Endodermal cell (in vitro differentiated cells): ENCODE measurements at regions not wholly inside any gene's neighbourhood (a gene's known extent, or its start where the extent isn't known, plus 50 kb on each side); places are given as distances from the start of the nearest gene placed in this dataset.
A peak's percentile ranks its signal among the peaks of the same experiment; 100 is the strongest.

Experiments
- DNase-seq: peaks from one replicate; pipeline ENCODE4 v3.0.0-alpha.2; 2017
- H3K27ac ChIP-seq: 2 replicates; pipeline ENCODE4 v1.5.1; 2013; ENCODE audit warnings: mild to moderate bottlenecking, low read depth, low read length, moderate library complexity
- H3K27me3 ChIP-seq: 2 replicates; pipeline ENCODE4 v1.6.1; 2013; ENCODE audit warnings: mild to moderate bottlenecking, low read length, moderate library complexity; ENCODE audit not compliant: insufficient read depth, control insufficient read depth, poor library complexity, severe bottlenecking
- H3K36me3 ChIP-seq: 2 replicates; pipeline ENCODE4 v1.7.0; 2013; ENCODE audit warnings: mild to moderate bottlenecking, low read length, moderate library complexity; ENCODE audit not compliant: control insufficient read depth, insufficient read depth
- H3K4me1 ChIP-seq: one replicate; pipeline ENCODE4 v1.7.0; 2013; ENCODE audit warnings: low read length; ENCODE audit not compliant: control insufficient read depth, insufficient read depth
- H3K4me3 ChIP-seq: 2 replicates; pipeline ENCODE4 v1.5.1; 2013; ENCODE audit warnings: mild to moderate bottlenecking, low read length, moderate library complexity
- H3K9ac ChIP-seq: 2 replicates; pipeline ENCODE4 v1.6.1; 2013; ENCODE audit warnings: mild to moderate bottlenecking, low read length, moderate library complexity; ENCODE audit not compliant: poor library complexity, severe bottlenecking; ENCODE audit errors: extremely low read depth
- H3K9me3 ChIP-seq: 2 replicates; pipeline ENCODE4 v1.6.1; 2013; ENCODE audit warnings: mild to moderate bottlenecking, low read length, moderate library complexity; ENCODE audit not compliant: control insufficient read depth
- H3K27ac Mint-ChIP-seq: 2 replicates; pipeline ENCODE4 v1.8.0; 2020; ENCODE audit warnings: mixed read lengths
- H3K27me3 Mint-ChIP-seq: 2 replicates; pipeline ENCODE4 v1.8.0; 2021; ENCODE audit warnings: mild to moderate bottlenecking, mixed read lengths; ENCODE audit not compliant: insufficient read depth
- H3K36me3 Mint-ChIP-seq: 2 replicates; pipeline ENCODE4 v1.8.0; 2020; ENCODE audit warnings: low read depth, mixed read lengths
- H3K4me1 Mint-ChIP-seq: 2 replicates; pipeline ENCODE4 v1.8.0; 2020; ENCODE audit warnings: mixed read lengths
- H3K4me3 Mint-ChIP-seq: 2 replicates; pipeline ENCODE4 v1.8.0; 2020; ENCODE audit warnings: mild to moderate bottlenecking, moderate library complexity, mixed read lengths
- H3K9me3 Mint-ChIP-seq: 2 replicates; pipeline ENCODE4 v1.8.0; 2020; ENCODE audit warnings: mild to moderate bottlenecking, mixed read lengths
- whole genome bisulfite sequencing, 2 experiments: methylation state at CpG; one replicate each; pipeline versions ENCODE4 v1.1.5 to v1.1.7; 2013; ENCODE audit warnings: missing lambda C conversion rate in 2 of 2, mixed read lengths in 1 of 2; ENCODE audit not compliant: insufficient coverage in 1 of 2, insufficient read length in 1 of 2; 5-methylcytosine and 5-hydroxymethylcytosine counted together
- TF ChIP-seq, protein P1 (sequence below): fragments of 200-600 bp; sonication (generic); conservative IDR thresholded peaks from 2 replicates; pipeline ENCODE4 v1.5.0; 2021; ENCODE audit warnings: antibody characterized with exemption, mild to moderate bottlenecking

DNA sequence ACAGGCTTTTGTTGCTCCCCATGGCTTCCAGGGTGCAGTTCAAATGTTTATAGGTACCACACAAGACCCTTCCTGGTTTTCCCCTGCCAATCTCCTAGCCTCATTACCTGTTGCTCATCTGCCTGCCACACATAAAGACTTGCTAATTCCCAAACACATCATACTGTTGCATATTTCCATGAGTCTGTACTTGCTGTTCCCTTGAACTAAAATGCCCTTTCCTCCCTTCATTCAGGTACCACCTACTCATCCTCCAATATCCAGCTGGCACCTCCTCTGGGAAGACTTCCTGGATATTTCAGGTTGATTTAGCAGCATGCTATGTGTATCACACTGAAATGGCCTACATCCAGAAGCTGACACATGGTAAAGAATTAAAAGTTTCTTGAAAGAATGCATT lies 206.4 kb upstream of the NFE2L3 start:
- Mint-ChIP-seq H3K9me3 (no peaks in the 10 kb centered on the region), H3K4me1 (peaks cover 28% of the 10 kb centered on the region), H3K27me3 (peaks cover 2% of the 10 kb centered on the region), H3K36me3 (peaks cover 12% of the 10 kb centered on the region), H3K4me3 (no peak overlapping the region), H3K27ac (no peak overlapping the region)
- Histone ChIP-seq H3K4me1 (peaks cover 6% of the 10 kb centered on the region), H3K36me3 (peaks cover 8% of the 10 kb centered on the region), H3K9me3 (no peaks in the 10 kb centered on the region), H3K4me3 (no peak overlapping the region), H3K9ac (no peak overlapping the region), H3K27me3 (no peaks in the 10 kb centered on the region), H3K27ac (no peak overlapping the region)
- TF ChIP-seq, protein P1, sequence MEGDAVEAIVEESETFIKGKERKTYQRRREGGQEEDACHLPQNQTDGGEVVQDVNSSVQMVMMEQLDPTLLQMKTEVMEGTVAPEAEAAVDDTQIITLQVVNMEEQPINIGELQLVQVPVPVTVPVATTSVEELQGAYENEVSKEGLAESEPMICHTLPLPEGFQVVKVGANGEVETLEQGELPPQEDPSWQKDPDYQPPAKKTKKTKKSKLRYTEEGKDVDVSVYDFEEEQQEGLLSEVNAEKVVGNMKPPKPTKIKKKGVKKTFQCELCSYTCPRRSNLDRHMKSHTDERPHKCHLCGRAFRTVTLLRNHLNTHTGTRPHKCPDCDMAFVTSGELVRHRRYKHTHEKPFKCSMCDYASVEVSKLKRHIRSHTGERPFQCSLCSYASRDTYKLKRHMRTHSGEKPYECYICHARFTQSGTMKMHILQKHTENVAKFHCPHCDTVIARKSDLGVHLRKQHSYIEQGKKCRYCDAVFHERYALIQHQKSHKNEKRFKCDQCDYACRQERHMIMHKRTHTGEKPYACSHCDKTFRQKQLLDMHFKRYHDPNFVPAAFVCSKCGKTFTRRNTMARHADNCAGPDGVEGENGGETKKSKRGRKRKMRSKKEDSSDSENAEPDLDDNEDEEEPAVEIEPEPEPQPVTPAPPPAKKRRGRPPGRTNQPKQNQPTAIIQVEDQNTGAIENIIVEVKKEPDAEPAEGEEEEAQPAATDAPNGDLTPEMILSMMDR = no peak
- DNase-seq = no peak

DNA sequence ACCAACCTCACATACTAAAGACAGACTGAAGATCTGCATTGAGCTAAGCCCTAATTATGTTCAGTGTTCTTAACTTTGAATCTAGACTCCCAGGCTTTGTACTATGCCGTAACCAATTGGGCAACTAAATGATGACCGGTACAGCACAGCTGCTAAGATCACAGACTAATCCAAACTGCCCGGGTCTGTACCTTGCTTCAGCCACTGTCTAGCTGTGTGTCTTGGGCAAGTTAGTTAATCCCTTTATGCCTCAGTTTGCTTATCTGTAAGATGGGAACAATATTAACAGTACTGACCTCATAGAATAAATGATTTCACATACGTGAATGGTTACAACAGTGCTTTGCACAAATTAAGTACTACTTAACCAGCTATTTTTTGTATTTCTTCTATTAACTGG lies 205.8 kb upstream of the NFE2L3 start:
- Histone ChIP-seq H3K9ac (no peak overlapping the region), H3K4me1 (peaks cover 6% of the 10 kb centered on the region), H3K4me3 (no peak overlapping the region), H3K27ac (no peak overlapping the region), H3K9me3 (no peaks in the 10 kb centered on the region), H3K36me3 (peaks cover 8% of the 10 kb centered on the region), H3K27me3 (no peaks in the 10 kb centered on the region)
- DNase-seq = no peak
- H3K27ac Mint-ChIP-seq = no peak overlapping the region
- TF ChIP-seq, protein P1 = no peak
- peaks cover 2% of the 10 kb centered on the region for H3K27me3 Mint-ChIP-seq
- peaks cover 12% of the 10 kb centered on the region for H3K36me3 Mint-ChIP-seq
- H3K4me3 Mint-ChIP-seq = no peak overlapping the region
- H3K9me3 Mint-ChIP-seq = no peaks in the 10 kb centered on the region
- H3K4me1 Mint-ChIP-seq = peaks cover 23% of the 10 kb centered on the region
- WGBS, 2 experiments = 94 to 100% methylated on average over 2 to 4 of the region's 4 CpGs

DNA sequence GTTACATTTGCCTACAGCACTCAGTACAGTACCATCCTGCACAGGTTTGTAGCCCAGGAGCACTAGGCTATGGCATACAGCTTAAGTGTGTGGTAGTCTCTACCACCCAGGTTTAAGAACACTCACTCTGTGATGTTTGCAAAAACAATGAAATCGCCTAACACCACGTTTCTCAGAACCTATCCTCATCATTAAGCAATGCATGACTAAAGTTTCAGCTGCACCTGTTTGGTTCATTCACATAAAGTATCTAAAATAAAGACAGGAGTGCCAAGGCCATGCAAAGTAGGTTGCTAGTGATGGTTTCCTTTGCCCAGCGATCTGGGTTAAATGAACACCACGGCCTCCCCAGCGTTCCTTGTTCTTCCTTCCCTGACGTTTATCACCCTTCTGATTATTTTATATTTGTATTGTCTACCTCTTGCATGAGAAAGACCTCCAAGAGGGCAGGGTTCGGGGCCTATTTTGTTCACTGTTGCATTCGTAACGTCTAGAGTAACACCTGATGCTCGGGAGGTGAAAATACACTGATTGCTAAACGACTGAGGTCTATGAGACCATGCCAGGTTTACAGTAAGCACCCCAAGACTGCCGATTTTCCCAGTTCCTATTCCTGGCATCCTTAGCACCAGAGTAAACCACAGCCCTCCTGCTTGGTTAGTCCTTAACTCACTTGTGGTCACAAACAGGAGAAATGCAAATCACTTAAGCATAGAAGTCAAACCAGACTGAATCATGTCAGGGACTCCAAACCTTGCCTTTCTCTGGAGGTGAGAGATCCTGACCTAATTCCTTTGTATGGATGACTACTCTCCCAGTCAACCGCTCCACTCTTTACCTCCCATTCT lies 204.1 kb upstream of the NFE2L3 start:
- H3K27me3 ChIP-seq = no peaks in the 10 kb centered on the region
- TF ChIP-seq, protein P1 = no peak
- H3K9me3 ChIP-seq = peaks cover 11% of the 10 kb centered on the region
- H3K27ac ChIP-seq = no peak overlapping the region
- Mint-ChIP-seq H3K27ac (no peak overlapping the region), H3K9me3 (peaks cover 5% of the 10 kb centered on the region), H3K4me1 (peaks cover 36% of the 10 kb centered on the region), H3K4me3 (no peak overlapping the region), H3K27me3 (peaks cover 2% of the 10 kb centered on the region), H3K36me3 (peaks cover 12% of the 10 kb centered on the region)
- 85 to 87% methylated on average over 8 to 13 of the region's 13 CpGs for WGBS, 2 experiments
- H3K4me1 ChIP-seq = peaks cover 6% of the 10 kb centered on the region
- peak overlapping the region; percentile 99 for H3K4me3 ChIP-seq
- no peak overlapping the region for H3K9ac ChIP-seq
- H3K36me3 ChIP-seq = peaks cover 8% of the 10 kb centered on the region
- DNase-seq = no peak
